ENCODE measurements at regions not wholly inside any gene's neighbourhood (a gene's known extent, or its start where the extent isn't known, plus 50 kb on each side); places are given as distances from the start of the nearest gene placed in this dataset.
"Not testable (repeated sequence)": the region's sequence is repeated elsewhere in the genome, so short reads cannot be mapped to it uniquely, and the experiment has no call there.

GRCh38 chr3:174462916-174463315, 396.2 kb upstream of the NAALADL2 start:
- no peak for DNase-seq

- DNase-seq = no peak
These were observed 394.0 kb upstream of the NAALADL2 start for GRCh38 chr3:174465177-174465576.

DNA sequence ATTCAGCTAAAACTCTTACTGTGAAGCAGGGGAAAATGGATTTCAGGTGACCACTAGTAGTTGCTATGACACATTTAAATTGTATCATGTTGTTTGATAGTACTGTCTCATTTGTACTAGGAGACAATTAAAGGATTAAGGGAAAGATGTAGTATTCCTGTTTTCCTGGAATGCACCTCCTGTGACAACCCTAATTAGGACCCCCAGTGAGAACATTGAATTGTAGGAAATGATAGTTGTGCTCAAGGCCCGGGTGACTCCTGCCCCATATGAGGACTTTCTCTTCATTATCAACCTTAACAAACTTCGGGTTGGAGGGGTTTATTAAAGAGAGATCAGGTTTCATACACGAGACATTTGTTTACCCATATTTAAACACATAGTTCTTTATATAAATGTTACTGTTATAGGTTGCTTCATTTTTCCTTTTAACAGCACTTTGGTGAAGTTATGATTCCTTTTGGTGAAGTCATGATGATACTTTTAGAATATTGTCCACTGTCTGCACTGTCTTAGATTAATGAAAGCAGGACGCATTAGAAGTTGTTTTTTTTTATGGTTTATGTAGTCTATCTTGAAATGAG, 392.6 kb upstream of the NAALADL2 start:
- DNase-seq = no peak

DNA sequence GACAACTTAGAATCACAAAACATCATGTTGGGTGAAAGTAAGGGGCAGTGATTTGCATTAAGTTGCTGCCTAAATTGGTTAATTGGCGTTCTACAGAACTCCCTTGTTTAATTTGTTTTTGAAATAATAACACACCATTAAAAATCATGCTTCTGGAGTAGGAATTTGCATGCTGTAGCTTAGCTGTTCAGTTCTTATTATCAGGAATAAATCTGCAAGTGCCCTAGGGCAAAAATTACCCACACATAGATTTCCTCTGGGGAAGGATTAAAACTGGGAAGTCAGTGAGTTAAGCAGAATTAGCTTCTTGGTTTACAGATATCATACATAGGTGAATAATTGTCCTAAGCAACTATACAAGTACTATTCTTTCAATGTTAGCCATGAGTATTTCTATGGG, 381.6 kb upstream of the NAALADL2 start:
- DNase-seq = no peak

GRCh38 chr3:174480767-174481166, 378.4 kb upstream of the NAALADL2 start:
- DNase-seq = no peak

GRCh38 chr3:174482541-174482940, 376.6 kb upstream of the NAALADL2 start:
- DNase-seq = no peak

DNA sequence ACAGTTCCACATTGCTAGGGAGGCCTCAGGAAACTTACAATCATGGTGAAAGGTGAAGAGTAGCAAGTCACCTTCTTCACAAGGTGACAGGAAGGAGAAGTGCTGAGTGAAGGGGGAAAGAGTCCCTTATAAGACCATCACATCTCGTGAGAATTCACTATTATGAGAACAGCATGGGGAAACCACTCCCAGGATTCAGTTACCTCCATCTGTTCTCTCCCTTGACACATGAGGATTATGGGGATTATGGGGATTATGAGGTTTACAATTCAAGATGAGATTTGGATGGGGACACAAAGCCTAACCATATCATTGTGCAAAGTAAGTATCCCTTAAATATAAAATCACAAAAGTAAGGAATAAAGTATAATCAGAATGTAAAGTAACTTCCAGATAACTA, 375.9 kb upstream of the NAALADL2 start:
- no peak for DNase-seq

- DNase-seq = not testable (repeated sequence)
These were observed 375.3 kb upstream of the NAALADL2 start for GRCh38 chr3:174483856-174484255.

DNA sequence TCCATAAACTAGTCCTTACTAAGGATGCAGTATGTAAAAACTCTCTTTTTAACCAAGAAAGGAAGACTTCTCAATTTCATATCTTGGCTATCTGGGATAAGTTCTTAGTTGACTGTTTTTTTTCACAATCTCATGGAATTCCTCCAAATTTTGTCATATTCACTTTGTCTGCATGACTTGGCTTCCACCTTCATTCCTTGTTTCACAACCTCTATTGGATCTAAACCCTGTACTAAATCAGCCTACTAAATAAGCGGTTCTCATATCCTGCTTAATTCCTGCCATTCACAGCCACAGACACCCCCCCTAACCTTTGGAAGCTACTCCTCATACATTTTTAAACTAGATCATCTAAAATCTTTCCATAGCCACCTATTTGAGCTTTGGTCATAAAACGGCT, 370.6 kb upstream of the NAALADL2 start:
- DNase-seq = no peak

DNA sequence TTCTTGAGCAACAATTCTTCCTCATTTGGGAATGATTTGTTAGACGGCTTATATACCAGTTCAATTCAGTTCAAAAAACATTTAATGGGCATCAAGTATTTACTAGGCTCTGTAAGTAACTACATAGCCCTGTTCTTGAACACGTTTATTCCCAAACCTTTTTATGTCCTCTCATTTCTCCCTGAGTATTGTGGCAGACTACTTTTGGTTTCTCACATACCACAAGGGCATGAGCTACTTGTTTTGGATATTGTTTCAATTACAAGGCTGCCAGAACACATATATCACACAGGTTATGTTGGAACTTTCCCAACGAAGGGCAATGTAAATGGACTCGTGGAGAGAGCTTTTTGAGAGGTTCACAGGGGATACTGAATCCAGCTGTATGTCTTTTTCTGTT, 363.8 kb upstream of the NAALADL2 start:
- DNase-seq = no peak

DNA sequence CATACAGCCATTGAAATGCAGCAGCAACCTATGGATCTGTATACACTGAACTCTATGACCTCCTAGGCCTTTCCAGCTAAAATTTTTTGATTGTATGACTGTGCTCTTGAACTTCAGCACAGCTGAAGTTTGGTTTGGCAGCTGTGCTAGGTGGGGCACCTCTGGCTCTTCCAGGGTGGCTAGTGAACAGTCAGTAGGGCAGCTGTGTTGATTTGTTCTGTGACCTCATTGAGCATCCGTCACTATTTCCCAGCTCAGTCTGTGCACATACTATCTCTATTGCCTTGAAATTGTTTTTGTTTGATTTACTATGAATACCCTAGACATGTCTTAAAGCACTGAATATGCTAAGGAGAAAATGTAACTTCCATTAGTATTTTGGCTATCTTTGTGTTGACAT, 363.2 kb upstream of the NAALADL2 start:
- no peak for DNase-seq

- no peak for DNase-seq
These were observed 360.5 kb upstream of the NAALADL2 start for GRCh38 chr3:174498638-174499037.

DNA sequence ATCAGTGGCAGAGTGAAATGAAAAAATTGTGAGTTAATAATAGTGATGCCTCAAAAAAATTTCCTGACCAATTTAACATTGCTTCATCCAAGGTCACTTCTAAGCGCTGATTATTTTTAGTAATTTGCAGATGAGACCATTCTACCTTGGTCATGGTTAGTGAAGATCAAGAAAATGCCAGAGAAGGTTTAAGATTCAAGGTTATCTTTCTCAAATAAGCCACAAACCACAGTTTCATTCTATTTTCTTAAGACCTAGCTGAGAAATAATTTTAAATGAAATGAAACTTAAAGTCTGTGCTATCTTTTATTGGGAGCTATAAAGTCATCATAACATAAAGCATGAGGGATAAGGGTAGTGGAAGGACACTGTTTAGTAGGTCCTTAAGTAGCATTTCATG, 353.9 kb upstream of the NAALADL2 start:
- DNase-seq = no peak

GRCh38 chr3:174524203-174524602, 334.9 kb upstream of the NAALADL2 start:
- DNase-seq = no peak

DNA sequence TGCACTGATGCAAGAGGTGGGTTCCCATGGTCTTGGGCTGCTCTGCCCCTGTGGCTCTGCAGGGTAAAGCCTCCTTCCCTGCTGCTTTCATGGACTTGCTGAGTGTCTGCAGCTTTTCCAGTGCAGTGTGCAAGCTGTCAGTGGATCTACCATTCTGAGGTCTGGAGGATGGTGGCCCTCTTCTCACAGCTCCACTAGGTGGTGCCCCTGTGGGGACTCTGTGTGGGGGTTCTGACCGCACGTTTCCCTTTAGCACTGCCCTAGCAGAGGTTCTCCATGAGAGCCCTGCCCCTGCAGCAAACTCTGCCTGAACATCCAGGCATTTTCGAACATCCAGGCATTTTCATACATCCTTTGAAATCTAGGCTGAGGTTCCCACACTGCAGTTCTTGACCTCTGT, 329.8 kb upstream of the NAALADL2 start:
- no peak for DNase-seq

DNA sequence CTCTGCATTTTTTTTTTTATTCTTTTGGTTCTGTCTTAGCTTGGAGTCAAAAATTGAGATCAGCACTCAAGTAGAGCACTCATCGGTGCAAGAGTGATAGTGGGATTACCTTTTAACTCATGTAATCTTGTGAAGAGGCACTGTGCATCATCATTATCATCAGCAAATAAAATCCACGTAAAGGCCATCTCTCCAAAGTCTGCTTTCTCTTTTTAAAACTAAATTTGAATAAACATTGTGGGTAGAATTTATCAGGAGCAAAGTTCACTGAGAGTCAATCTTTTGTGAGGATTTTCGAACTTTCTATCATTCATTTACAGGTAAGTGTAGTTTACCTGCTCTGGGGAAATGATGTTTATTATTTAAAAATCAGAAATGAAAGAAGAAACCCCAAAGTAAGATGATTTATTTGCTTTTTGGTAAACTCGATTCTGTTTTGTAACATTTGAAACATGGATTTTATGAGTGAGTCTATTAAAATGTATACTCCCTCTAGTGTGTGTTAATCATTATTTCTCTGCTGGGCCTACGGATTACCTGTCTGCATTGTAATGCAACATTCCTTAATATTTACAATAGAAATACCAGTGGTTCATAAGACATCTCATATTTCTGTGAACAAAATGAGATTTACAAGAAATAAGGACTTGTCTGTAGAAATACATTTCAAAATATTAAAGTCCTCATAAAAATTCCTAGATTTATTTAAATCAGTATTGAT, 327.7 kb upstream of the NAALADL2 start:
- no peak for DNase-seq

DNA sequence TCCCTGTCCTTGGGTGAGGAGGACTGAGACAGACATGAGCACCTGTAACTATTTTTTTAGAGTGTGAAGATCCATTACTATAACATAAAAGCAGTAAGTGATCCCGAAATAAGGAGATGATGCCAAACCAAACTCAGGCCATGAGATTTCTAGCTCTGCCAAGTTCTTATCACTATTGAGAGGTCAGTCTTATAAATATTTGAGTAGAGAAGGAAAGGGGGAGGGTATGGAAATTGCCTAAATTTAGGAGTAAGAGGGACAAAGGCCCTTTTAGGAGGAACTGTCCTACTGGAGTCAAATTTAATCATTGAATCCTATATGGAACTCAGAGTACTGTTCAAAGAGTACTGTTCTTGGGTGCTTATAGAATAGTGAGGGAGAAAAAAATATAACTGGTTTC, 326.9 kb upstream of the NAALADL2 start:
- no peak for DNase-seq

GRCh38 chr3:174532776-174533175, 326.4 kb upstream of the NAALADL2 start:
- DNase-seq = no peak

- DNase-seq = no peak
These were observed 325.8 kb upstream of the NAALADL2 start for GRCh38 chr3:174533286-174533685.

- DNase-seq = no peak
These were observed 322.8 kb upstream of the NAALADL2 start for GRCh38 chr3:174536319-174536718.

GRCh38 chr3:174538151-174538550, 321.0 kb upstream of the NAALADL2 start:
- no peak for DNase-seq

DNA sequence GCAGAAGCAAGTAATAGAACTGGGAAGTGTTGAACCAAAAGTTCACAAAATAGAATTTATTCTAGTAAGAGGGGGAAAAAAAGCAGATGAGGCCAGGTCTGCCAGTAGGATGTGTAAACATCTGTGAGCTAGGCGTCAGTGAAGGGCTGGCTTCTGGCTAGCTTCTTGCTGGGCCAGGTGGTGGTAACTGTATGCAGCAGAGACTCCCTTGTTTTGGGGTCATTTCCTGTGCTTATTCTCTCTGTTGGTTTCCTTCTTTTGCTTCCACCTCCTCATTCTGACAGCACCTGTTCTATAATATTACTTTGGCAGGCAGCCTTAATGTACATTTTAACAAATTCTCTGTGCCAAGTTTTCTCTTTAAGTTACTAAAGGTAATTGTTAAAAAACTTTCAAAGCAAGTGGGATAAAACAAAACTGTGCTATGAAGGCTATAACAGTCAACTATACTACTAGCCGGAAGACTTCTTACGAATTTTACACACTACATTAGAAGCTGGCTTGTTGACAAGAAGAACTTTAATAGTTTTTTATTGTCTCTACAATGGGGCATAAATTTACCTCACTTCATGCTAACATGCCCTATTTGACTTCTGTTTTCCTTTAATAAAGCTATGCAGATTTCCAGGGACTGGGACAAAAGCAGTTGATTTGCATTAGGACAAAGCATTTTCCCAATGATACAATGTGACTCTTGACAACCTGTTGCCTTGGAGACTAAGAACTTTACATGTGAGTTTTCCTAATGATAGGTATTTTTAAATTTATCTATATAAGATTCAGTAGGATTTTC, 318.8 kb upstream of the NAALADL2 start:
- no peak for DNase-seq

DNA sequence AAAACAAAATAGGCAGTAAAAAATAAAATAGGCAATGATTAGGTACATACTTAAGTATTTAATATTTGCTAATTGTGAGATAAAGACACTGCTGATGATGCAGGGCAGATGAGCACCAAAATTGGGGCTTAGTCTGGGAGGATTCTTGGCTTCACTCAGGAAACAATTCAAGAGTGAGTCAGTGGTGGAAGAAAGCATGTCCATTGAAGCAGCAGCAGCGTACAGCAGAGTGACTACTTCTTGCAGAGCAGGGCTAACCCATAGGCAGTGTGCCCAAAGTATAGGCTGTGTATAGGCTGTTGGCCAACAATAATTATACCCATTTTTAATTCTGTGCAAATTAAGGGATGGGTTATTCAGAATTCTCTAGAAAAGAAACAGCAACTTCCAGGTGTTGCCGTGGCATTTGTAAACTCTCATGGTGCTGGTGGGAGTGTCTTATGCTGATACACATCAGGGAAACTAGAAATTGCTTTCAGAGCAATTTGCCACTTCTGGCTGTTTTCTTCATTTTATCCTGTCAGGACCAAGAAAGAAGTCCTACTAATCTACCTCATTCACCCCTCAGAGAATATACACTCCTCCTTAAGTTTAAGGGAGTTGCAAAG, 317.3 kb upstream of the NAALADL2 start:
- DNase-seq = no peak

Measured in right forelimb (tissue), 1 donor.